GM12864 (cell line): ENCODE measurements at regions not wholly inside any gene's neighbourhood (a gene's known extent, or its start where the extent isn't known, plus 50 kb on each side); places are given as distances from the start of the nearest gene placed in this dataset.

ENCODE experiments used
- DNase-seq: peaks from one replicate; pipeline ENCODE4 v3.0.0-alpha.2; 2011; ENCODE audit warnings: low read depth
- H3K4me3 ChIP-seq: 2 replicates; pipeline ENCODE4 v1.5.1; 2011; ENCODE audit warnings: mild to moderate bottlenecking, low read depth, low read length, control low read depth
- TF ChIP-seq, protein P1 (sequence below): IDR thresholded peaks from 2 replicates; pipeline ENCODE4 v1.5.1; 2011; ENCODE audit warnings: low read depth, mild to moderate bottlenecking, moderate library complexity, low read length, control low read depth, inconsistent platforms; ENCODE audit errors: missing control alignments

DNA sequence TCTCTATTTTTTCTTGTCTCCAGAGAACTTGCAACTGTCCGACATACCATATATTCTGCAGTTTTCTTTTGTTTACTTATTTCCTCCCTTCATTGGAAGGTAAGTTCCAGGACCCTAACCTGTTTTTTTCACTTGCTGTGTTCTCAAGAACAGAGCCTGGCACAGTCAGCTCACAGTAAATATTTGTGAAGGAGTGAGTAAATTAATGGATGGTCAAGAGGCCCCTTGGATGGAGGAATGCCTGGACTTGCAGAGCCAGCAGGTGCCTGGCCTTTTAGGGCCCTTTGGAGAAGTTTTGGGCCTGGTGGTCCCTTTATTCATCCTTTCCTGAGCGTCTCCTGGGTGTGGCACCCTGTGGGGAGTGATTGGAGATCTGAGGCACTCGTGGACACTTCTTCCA is 182.1 kb upstream of the POU3F1 start:
- no peak for DNase-seq
- H3K4me3 ChIP-seq: no peak overlapping the region
- TF ChIP-seq, protein P1, sequence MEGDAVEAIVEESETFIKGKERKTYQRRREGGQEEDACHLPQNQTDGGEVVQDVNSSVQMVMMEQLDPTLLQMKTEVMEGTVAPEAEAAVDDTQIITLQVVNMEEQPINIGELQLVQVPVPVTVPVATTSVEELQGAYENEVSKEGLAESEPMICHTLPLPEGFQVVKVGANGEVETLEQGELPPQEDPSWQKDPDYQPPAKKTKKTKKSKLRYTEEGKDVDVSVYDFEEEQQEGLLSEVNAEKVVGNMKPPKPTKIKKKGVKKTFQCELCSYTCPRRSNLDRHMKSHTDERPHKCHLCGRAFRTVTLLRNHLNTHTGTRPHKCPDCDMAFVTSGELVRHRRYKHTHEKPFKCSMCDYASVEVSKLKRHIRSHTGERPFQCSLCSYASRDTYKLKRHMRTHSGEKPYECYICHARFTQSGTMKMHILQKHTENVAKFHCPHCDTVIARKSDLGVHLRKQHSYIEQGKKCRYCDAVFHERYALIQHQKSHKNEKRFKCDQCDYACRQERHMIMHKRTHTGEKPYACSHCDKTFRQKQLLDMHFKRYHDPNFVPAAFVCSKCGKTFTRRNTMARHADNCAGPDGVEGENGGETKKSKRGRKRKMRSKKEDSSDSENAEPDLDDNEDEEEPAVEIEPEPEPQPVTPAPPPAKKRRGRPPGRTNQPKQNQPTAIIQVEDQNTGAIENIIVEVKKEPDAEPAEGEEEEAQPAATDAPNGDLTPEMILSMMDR: no peak

DNA sequence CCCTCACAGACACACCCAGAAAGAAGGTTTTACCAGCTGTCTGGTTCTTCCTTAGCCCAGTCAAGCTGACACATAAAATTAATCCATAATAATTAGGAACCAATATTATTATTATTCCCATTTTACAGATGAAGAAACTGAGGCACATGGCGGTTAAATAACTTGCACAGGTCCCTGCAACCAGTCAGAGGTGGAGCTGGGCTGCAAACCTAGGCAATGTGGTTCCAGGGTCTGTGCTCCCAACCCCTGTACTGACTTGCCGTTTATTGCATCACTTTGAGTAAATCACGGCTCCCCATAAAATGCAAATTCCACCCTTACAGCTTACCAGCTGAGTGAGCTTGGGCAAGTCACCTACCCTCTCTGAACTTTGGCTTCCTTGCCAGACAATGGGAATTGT is 179.2 kb upstream of the POU3F1 start:
- H3K4me3 ChIP-seq: no peak overlapping the region
- no peak for DNase-seq
- TF ChIP-seq, protein P1: no peak

DNA sequence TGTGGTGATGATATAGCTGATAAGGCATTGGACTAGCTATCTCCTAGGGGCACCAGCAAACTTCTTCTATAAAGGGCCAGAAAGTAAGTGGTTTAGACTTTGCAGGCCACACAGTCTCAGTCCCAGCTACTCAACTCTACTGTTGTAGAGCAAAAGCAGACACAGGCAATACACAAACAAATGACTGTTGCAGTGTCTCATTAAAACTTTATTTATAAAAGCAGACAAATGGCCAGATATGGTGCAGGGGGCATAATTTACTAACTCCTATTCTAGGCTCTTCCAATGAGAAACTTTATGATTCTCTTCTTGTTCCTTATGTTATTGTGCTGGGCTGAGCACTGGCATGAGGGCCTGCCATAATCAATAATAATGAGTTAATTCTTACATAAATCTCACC is 176.8 kb upstream of the POU3F1 start:
- TF ChIP-seq, protein P1: no peak
- H3K4me3 ChIP-seq: no peak overlapping the region
- no peak for DNase-seq

DNA sequence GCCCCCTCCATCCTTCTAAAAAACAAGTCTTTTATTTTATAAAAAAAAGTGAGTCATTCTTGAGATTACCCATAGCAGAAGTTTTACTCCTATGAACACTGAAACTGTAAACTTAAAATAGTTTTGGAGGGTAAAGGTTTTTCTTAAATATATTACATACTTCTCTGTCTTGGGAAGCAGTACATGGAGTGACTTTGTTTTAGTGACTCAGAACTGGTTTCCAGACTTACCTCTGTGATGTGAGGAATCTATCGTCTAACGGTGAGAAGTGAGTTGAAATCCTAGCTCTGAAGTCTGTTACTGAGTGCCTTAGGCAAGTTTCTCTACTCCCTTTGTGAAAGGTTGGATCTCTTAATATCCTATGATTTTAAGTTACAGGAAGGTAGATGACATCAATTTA is 176.3 kb upstream of the POU3F1 start:
- no peak for DNase-seq
- H3K4me3 ChIP-seq: no peak overlapping the region
- TF ChIP-seq, protein P1: no peak

DNA sequence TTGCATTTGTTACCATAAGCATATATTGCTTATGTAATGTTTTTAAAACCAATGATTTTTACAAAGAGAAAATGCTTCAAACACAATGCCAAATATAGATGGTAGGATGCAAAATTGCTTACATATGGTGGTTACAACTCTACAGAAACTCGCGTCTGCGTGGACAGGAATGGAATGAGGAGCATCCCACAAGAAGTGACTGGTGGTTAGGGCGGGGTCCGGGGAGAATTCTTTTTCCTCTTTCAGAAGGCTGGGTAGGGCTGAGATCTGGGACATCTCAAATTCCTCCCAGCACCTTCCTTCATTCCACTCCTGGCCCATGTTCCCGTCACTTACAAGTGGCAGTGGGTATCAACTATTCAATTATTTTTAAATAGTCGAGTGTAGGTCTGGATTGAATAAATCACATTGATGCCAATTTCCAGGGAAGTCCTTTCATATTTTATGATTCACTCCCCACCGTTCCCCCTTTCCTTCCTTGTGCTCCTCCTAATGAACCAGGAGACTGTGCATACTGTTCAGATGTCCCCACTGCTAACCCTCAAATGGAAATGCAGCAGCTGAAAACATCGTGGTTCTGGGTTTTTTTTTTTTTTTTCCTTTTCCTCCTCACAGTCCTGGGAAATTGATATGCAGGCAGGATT is 174.5 kb upstream of the POU3F1 start:
- H3K4me3 ChIP-seq: no peak overlapping the region
- TF ChIP-seq, protein P1: no peak
- DNase-seq: no peak

DNA sequence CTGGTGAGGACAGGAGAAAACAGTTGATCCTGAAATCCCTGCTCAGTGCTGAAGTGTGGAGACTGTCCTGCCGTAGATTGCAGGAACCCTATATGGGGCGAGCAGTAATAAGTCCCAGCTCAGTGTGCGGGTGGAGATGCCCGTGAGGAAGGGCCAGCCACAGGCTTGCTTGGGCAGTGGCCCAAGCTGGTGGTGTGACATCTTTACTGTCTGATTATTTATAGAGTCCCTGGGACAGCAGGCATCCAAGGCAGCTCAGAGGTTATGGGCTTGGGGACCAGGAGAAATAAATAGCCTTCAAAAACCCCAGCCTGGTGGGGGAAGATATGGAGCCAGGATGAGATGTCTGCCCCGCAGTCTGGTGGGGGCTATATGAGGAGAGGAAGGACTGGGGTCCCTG is 170.7 kb upstream of the POU3F1 start:
- no peak for DNase-seq
- TF ChIP-seq, protein P1: no peak
- no peak overlapping the region for H3K4me3 ChIP-seq
